B cell (primary cell): ENCODE measurements at regions not wholly inside any gene's neighbourhood (a gene's known extent, or its start where the extent isn't known, plus 50 kb on each side); places are given as distances from the start of the nearest gene placed in this dataset.

Source experiments
- CTCF ChIP-seq: fragments of 200-600 bp; IDR thresholded peaks from one replicate; pipeline ENCODE4 v1.8.0; 2022; ENCODE audit warnings: antibody characterized with exemption, mild to moderate bottlenecking
- EZH2 ChIP-seq: IDR thresholded peaks from 2 replicates; pipeline ENCODE4 v1.6.1; 2012; ENCODE audit warnings: borderline replicate concordance, low read depth, mild to moderate bottlenecking, moderate library complexity, low read length; ENCODE audit not compliant: insufficient read depth, poor library complexity, severe bottlenecking

DNA sequence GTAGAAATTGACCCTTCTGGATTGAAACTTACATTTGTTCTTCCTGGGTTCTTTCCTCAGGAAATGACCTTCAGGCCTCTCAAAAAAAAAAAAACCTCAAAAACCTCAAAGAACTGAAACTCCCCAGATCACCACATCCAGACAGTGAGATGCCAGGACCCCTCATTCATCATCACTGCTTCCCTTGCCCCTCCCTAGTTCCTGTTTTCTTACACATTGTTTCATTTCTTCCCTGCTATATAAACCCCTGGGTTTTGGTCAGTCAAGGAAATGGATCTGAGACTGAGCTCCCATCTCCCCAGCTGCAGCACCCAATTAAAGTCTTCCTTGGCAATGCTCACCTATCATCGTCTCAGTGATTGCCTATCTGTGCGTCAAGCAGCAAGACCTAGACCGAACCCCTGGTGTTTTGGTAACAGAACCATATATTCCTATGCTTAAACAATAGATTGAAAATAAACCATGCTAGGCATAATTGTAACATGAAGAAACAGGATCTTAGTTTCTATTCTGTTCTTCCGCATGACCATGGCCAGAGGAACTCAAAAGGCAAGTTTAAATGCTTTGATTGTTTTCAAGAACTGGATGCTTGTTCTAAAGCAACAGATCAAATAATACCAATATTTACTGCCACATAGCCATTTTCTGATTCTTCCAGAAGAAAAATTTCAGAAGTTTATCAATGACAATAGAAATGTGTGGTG, 108.0 kb upstream of the MAX start:
- TF ChIP-seq CTCF (no peak), EZH2 (no peak)
